ENCODE measurements at regions not wholly inside any gene's neighbourhood (a gene's known extent, or its start where the extent isn't known, plus 50 kb on each side); places are given as distances from the start of the nearest gene placed in this dataset.

- Histone ChIP-seq H3K4me1 (no peaks in the 10 kb centered on the region), H3K9ac (no peak overlapping the region), H3K27ac (no peak overlapping the region), H3K4me3 (no peak overlapping the region), H3K9me3 (no peaks in the 10 kb centered on the region), H3K4me2 (no peak overlapping the region), H3K36me3 (no peaks in the 10 kb centered on the region), H4K20me1 (no peaks in the 10 kb centered on the region), H3K27me3 (no peaks in the 10 kb centered on the region)
- no peak for TF ChIP-seq Cebpa-rat (IDR thresholded peaks at IDR 0.05)
Observed at GRCh38 chr16:52647588-52647987, 100.6 kb upstream of the TOX3 start.

- Histone ChIP-seq H4K20me1 (no peaks in the 10 kb centered on the region), H3K27me3 (no peaks in the 10 kb centered on the region), H3K27ac (no peak overlapping the region), H3K36me3 (no peaks in the 10 kb centered on the region), H3K4me1 (no peaks in the 10 kb centered on the region), H3K9ac (no peak overlapping the region), H3K4me2 (no peak overlapping the region), H3K4me3 (no peak overlapping the region), H3K9me3 (no peaks in the 10 kb centered on the region)
- TF ChIP-seq Cebpa-rat (IDR thresholded peaks at IDR 0.05): no peak
Observed at GRCh38 chr16:52643006-52643405, 96.1 kb upstream of the TOX3 start.

GRCh38 chr16:52634528-52634927 lies 87.6 kb upstream of the TOX3 start:
- no peaks in the 10 kb centered on the region for H4K20me1 ChIP-seq
- no peaks in the 10 kb centered on the region for H3K4me1 ChIP-seq
- H3K27me3 ChIP-seq: no peaks in the 10 kb centered on the region
- no peak overlapping the region for H3K9ac ChIP-seq
- no peak overlapping the region for H3K27ac ChIP-seq
- no peak for TF ChIP-seq Cebpa-rat (IDR thresholded peaks at IDR 0.05)
- no peak overlapping the region for H3K4me2 ChIP-seq
- H3K4me3 ChIP-seq: no peak overlapping the region
- no peaks in the 10 kb centered on the region for H3K36me3 ChIP-seq
- no peaks in the 10 kb centered on the region for H3K9me3 ChIP-seq

- Histone ChIP-seq H3K4me3 (no peak overlapping the region), H3K9ac (no peak overlapping the region), H4K20me1 (no peaks in the 10 kb centered on the region), H3K9me3 (no peaks in the 10 kb centered on the region), H3K36me3 (no peaks in the 10 kb centered on the region), H3K27ac (no peak overlapping the region), H3K4me2 (no peak overlapping the region), H3K4me1 (no peaks in the 10 kb centered on the region), H3K27me3 (no peaks in the 10 kb centered on the region)
- no peak for TF ChIP-seq Cebpa-rat (IDR thresholded peaks at IDR 0.05)
Observed at GRCh38 chr16:52634104-52634503, 87.2 kb upstream of the TOX3 start.

DNA sequence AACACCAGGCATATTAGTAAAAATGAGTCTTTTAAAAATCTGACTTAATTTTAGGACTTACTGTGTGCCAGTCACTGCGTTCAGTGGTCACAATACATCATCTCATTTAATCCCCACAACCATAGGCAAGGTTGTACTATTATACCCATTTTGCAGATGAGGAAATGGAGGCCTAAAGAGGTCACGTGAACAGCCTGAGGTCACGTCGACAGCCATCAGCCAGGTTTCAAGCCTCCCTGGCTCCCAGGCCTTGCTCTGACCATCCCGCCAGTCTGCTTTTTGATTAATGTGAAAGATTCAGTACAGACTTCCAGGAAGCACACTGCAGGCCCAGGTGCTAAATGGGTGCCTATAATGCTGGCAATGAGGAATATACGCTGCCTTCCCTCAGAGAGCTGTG lies 86.3 kb upstream of the TOX3 start:
- no peak overlapping the region for H3K4me3 ChIP-seq

DNA sequence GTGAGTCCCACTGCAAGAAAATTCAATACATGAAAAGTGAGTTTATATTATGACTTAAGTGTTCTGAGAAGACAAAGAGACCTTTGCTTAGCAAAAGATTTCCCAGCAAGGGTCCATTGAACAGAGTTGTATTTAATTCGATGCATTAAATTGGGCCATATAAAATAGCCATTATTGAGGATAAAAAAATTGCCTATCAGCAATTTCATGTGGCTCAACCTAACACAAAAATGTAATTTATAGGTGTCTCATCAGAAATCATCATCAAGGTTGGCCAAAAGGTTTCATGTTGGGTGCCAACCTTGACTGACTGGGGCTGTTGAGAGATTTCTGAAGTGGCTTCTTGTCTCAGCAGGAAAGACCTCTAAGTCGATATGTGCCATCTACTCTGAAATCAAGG lies 84.8 kb upstream of the TOX3 start:
- Histone ChIP-seq H3K36me3 (no peaks in the 10 kb centered on the region), H3K27ac (no peak overlapping the region), H4K20me1 (no peaks in the 10 kb centered on the region), H3K4me1 (no peaks in the 10 kb centered on the region), H3K4me3 (no peak overlapping the region), H3K9ac (no peak overlapping the region), H3K9me3 (no peaks in the 10 kb centered on the region), H3K27me3 (no peaks in the 10 kb centered on the region), H3K4me2 (no peak overlapping the region)
- TF ChIP-seq Cebpa-rat (IDR thresholded peaks at IDR 0.05): no peak

More for the DNA sequence above, 86.3 kb upstream of the TOX3 start:
- TF ChIP-seq Cebpa-rat (IDR thresholded peaks at IDR 0.05): no peak
- Histone ChIP-seq H3K27me3 (no peaks in the 10 kb centered on the region), H3K9me3 (no peaks in the 10 kb centered on the region), H3K4me2 (no peak overlapping the region), H4K20me1 (no peaks in the 10 kb centered on the region), H3K9ac (no peak overlapping the region), H3K4me1 (no peaks in the 10 kb centered on the region), H3K27ac (no peak overlapping the region), H3K36me3 (no peaks in the 10 kb centered on the region)

DNA sequence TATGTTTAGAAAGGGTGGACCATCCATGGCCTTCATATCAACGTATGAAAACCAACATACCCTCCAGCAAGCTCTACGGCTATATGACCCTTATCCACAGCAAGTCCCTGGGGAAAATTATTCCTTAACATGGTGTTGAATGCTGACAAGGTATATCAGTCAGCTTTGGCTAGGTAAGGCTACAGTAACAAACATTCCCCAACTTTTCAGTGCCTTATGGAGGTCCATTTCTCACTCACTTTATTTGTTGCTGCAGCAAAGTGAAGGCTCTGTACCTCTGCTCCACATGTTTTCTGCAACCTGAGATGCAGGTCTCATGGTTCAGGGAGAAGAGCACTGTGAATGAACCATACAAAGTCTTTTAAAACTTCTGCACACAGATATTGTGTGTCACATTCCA lies 83.8 kb upstream of the TOX3 start:
- H3K4me2 ChIP-seq: no peak overlapping the region
- no peaks in the 10 kb centered on the region for H4K20me1 ChIP-seq
- no peaks in the 10 kb centered on the region for H3K36me3 ChIP-seq
- H3K9ac ChIP-seq: no peak overlapping the region
- H3K9me3 ChIP-seq: no peaks in the 10 kb centered on the region
- no peaks in the 10 kb centered on the region for H3K27me3 ChIP-seq
- no peak overlapping the region for H3K27ac ChIP-seq
- TF ChIP-seq Cebpa-rat (IDR thresholded peaks at IDR 0.05): no peak
- no peak overlapping the region for H3K4me3 ChIP-seq
- no peaks in the 10 kb centered on the region for H3K4me1 ChIP-seq

DNA sequence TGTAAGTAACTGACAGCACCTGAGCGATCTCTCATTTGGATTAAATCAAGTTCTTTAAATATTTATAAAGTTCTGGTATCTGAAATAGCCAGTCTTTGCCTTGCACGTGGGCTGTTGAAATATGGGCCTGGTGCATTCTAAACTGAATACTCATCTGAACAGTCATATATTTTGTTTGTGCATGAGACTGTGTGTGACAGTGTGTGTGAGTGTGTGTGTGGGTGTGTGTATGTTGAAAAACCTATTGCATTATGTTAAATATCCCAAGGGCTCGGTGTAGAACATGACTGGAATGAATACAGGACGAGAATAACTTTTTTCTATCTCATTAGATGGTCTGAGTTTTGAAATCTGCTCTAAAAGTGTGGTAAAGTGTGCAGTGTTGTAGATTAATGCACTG lies 82.4 kb upstream of the TOX3 start:
- Histone ChIP-seq H3K27ac (no peak overlapping the region), H3K36me3 (no peaks in the 10 kb centered on the region), H3K9ac (no peak overlapping the region), H3K4me2 (no peak overlapping the region), H4K20me1 (no peaks in the 10 kb centered on the region), H3K9me3 (no peaks in the 10 kb centered on the region), H3K4me3 (no peak overlapping the region), H3K4me1 (no peaks in the 10 kb centered on the region), H3K27me3 (no peaks in the 10 kb centered on the region)
- TF ChIP-seq Cebpa-rat (IDR thresholded peaks at IDR 0.05): no peak

DNA sequence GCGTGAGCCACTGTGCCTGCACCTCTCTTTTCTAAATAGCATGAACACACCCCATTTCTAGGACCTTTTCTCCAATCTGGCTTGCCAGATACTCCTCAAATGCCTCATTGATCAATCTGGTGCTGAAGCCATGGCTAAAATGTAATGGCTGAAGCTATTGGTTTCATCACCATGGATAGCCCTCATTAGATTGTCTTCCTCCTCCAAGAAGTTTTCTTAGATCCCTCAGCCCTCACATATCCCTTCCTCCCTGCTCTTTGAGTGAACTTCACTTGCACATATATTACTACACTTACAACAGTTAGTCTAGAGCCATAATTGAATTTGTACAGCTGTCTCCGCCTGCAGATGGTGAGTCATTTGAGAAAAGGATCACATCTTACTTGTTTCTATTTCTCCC lies 77.9 kb upstream of the TOX3 start:
- Histone ChIP-seq H3K4me2 (no peak overlapping the region), H4K20me1 (no peaks in the 10 kb centered on the region), H3K36me3 (no peaks in the 10 kb centered on the region), H3K4me3 (no peak overlapping the region), H3K27ac (no peak overlapping the region), H3K27me3 (no peaks in the 10 kb centered on the region), H3K4me1 (no peaks in the 10 kb centered on the region), H3K9me3 (no peaks in the 10 kb centered on the region), H3K9ac (no peak overlapping the region)
- no peak for TF ChIP-seq Cebpa-rat (IDR thresholded peaks at IDR 0.05)

DNA sequence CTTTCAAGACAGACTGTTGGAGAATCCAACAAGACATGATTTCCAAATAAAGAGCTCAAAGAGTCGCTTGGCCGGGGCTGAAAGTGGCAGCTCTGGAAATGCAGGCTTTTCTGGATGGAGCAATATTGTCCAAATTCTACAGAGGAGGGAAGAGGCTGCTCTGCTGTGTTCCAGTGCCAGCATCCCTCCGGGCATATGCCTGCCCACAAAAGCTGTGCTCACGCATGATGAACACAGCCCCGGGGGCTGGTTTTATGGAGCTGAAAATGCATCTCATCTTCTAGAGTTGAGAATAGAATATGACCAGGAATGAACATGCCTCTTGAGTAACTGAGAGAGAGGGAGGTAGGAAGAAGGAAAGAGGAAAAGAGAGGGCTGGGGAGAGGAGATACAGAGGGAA lies 74.7 kb upstream of the TOX3 start:
- Histone ChIP-seq H3K4me1 (no peaks in the 10 kb centered on the region), H3K27ac (no peak overlapping the region), H3K9ac (no peak overlapping the region), H3K4me2 (no peak overlapping the region), H3K4me3 (no peak overlapping the region), H3K9me3 (no peaks in the 10 kb centered on the region), H3K36me3 (no peaks in the 10 kb centered on the region), H3K27me3 (no peaks in the 10 kb centered on the region), H4K20me1 (no peaks in the 10 kb centered on the region)
- no peak for TF ChIP-seq Cebpa-rat (IDR thresholded peaks at IDR 0.05)

GRCh38 chr16:52618753-52619497 lies 72.0 kb upstream of the TOX3 start:
- Histone ChIP-seq H3K27me3 (no peaks in the 10 kb centered on the region), H3K4me1 (no peaks in the 10 kb centered on the region), H3K36me3 (no peaks in the 10 kb centered on the region), H3K4me3 (no peak overlapping the region), H4K20me1 (no peaks in the 10 kb centered on the region), H3K27ac (no peak overlapping the region), H3K4me2 (no peak overlapping the region), H3K9me3 (no peaks in the 10 kb centered on the region), H3K9ac (no peak overlapping the region)
- no peak for TF ChIP-seq Cebpa-rat (IDR thresholded peaks at IDR 0.05)
